ENCODE measurements at regions not wholly inside any gene's neighbourhood (a gene's known extent, or its start where the extent isn't known, plus 50 kb on each side); places are given as distances from the start of the nearest gene placed in this dataset.

GRCh38 chr6:166861961-166862286 is 94.4 kb downstream of the RNASET2 start:
- no peak for TF ChIP-seq CTCF (IDR thresholded peaks at IDR 0.05; ENCODE audit: unreplicated experiment)
- Mint-ChIP-seq H3K27ac (ENCODE audit: unreplicated experiment) (no peak overlapping the region), H3K36me3 (ENCODE audit: insufficient read depth, unreplicated experiment) (peaks cover 11% of the 10 kb centered on the region), H3K4me1 (ENCODE audit: low read depth, unreplicated experiment) (no peaks in the 10 kb centered on the region), H3K4me3 (ENCODE audit: low read depth, unreplicated experiment) (peak overlapping the region; percentile 80), H3K9me3 (ENCODE audit: low read depth, unreplicated experiment) (no peaks in the 10 kb centered on the region), H3K27me3 (ENCODE audit: unreplicated experiment) (peaks cover 58% of the 10 kb centered on the region)
- CTCF ChIA-PET: interaction anchor here (1.5 kb wide), 1 partner anchor 14 kb away, joined by 3 read pairs; no protein-coding TSS in a partner anchor
- intact Hi-C loops (cut with micrococcal nuclease; ENCODE audit: unreplicated experiment): loop anchor here (5.0 kb wide), 1 partner anchor 75 kb away; no protein-coding TSS in a partner anchor
- no peak for DNase-seq
- no TSS peak for BruUV-seq (replicated peaks)

GRCh38 chr6:166861304-166861703 is 95.0 kb downstream of the RNASET2 start:
- Mint-ChIP-seq H3K27ac (ENCODE audit: unreplicated experiment) (no peak overlapping the region), H3K4me3 (ENCODE audit: low read depth, unreplicated experiment) (no peak overlapping the region), H3K36me3 (ENCODE audit: insufficient read depth, unreplicated experiment) (peaks cover 11% of the 10 kb centered on the region), H3K27me3 (ENCODE audit: unreplicated experiment) (peaks cover 58% of the 10 kb centered on the region), H3K9me3 (ENCODE audit: low read depth, unreplicated experiment) (no peaks in the 10 kb centered on the region), H3K4me1 (ENCODE audit: low read depth, unreplicated experiment) (no peaks in the 10 kb centered on the region)
- intact Hi-C loops (cut with micrococcal nuclease; ENCODE audit: unreplicated experiment): loop anchor here (5.0 kb wide), 1 partner anchor 74 kb away; no protein-coding TSS in a partner anchor
- no peak for DNase-seq
- no TSS peak for BruUV-seq (replicated peaks)
- CTCF ChIA-PET: no interaction called here
- TF ChIP-seq CTCF (IDR thresholded peaks at IDR 0.05; ENCODE audit: unreplicated experiment): no peak

GRCh38 chr6:166860392-166860791 is 96.0 kb downstream of the RNASET2 start:
- CTCF ChIA-PET: interaction anchor here (1.1 kb wide), 1 partner anchor 91 kb away, joined by 3 read pairs; no protein-coding TSS in a partner anchor
- DNase-seq: no peak
- H3K4me1 Mint-ChIP-seq (ENCODE audit: low read depth, unreplicated experiment): no peaks in the 10 kb centered on the region
- H3K4me3 Mint-ChIP-seq (ENCODE audit: low read depth, unreplicated experiment): no peak overlapping the region
- H3K9me3 Mint-ChIP-seq (ENCODE audit: low read depth, unreplicated experiment): no peaks in the 10 kb centered on the region
- no peak for TF ChIP-seq CTCF (IDR thresholded peaks at IDR 0.05; ENCODE audit: unreplicated experiment)
- H3K36me3 Mint-ChIP-seq (ENCODE audit: insufficient read depth, unreplicated experiment): peaks cover 11% of the 10 kb centered on the region
- no peak overlapping the region for H3K27ac Mint-ChIP-seq (ENCODE audit: unreplicated experiment)
- no TSS peak for BruUV-seq (replicated peaks)
- peaks cover 58% of the 10 kb centered on the region for H3K27me3 Mint-ChIP-seq (ENCODE audit: unreplicated experiment)
- intact Hi-C loops (cut with micrococcal nuclease; ENCODE audit: unreplicated experiment): loop anchor here (5.0 kb wide), 1 partner anchor 73 kb away; no protein-coding TSS in a partner anchor

GRCh38 chr6:166855416-166855815 is 100.9 kb downstream of the RNASET2 start:
- DNase-seq: no peak
- H3K27me3 Mint-ChIP-seq (ENCODE audit: unreplicated experiment): peaks cover 34% of the 10 kb centered on the region
- H3K9me3 Mint-ChIP-seq (ENCODE audit: low read depth, unreplicated experiment): no peaks in the 10 kb centered on the region
- CTCF ChIA-PET: no interaction called here
- no TSS peak for BruUV-seq (replicated peaks)
- intact Hi-C loops (cut with micrococcal nuclease; ENCODE audit: unreplicated experiment): no loop called here
- H3K27ac Mint-ChIP-seq (ENCODE audit: unreplicated experiment): no peak overlapping the region
- TF ChIP-seq CTCF (IDR thresholded peaks at IDR 0.05; ENCODE audit: unreplicated experiment): no peak
- H3K36me3 Mint-ChIP-seq (ENCODE audit: insufficient read depth, unreplicated experiment): no peaks in the 10 kb centered on the region
- no peak overlapping the region for H3K4me3 Mint-ChIP-seq (ENCODE audit: low read depth, unreplicated experiment)
- H3K4me1 Mint-ChIP-seq (ENCODE audit: low read depth, unreplicated experiment): no peaks in the 10 kb centered on the region

Measured in Calu3 (cell line).